ENCODE measurements at regions not wholly inside any gene's neighbourhood (a gene's known extent, or its start where the extent isn't known, plus 50 kb on each side); places are given as distances from the start of the nearest gene placed in this dataset.
"Not testable (repeated sequence)": the region's sequence is repeated elsewhere in the genome, so short reads cannot be mapped to it uniquely, and the experiment has no call there.

DNA sequence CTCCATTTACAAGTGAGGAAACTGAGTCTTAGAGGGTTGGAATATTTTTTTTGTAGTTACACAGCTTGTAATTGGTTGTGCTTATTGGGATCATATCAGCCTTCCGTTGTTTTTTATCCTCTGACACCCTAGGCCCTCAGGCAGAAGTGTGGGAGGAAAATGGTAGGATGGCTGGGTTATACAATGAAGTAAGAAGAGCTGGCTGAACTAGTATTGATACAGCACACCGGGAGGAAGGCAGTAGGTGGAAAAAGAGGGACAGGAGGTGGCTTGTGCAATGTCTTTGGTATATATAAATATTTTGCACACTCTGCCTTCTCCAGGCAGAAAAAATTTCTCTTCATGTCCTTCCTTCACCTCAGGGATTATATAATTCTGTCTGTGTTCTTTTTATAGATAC is 214.3 kb upstream of the SGO1 start:
- H3K9ac ChIP-seq (ENCODE audit: low read length), result no peak overlapping the region
- no peak overlapping the region for H3K27ac ChIP-seq (ENCODE audit: low read length)
- H3K36me3 ChIP-seq (ENCODE audit: control insufficient read depth, low read depth, low read length), result no peaks in the 10 kb centered on the region
- H3K4me3 ChIP-seq (ENCODE audit: low read length), result no peak overlapping the region
- H3K9me3 ChIP-seq (ENCODE audit: control insufficient read depth, low read depth, low read length), result no peaks in the 10 kb centered on the region
- H3K4me1 ChIP-seq (ENCODE audit: control insufficient read depth, low read depth, low read length), result no peaks in the 10 kb centered on the region
- H3K27me3 ChIP-seq (ENCODE audit: control insufficient read depth, insufficient read depth, low read length), result no peaks in the 10 kb centered on the region

DNA sequence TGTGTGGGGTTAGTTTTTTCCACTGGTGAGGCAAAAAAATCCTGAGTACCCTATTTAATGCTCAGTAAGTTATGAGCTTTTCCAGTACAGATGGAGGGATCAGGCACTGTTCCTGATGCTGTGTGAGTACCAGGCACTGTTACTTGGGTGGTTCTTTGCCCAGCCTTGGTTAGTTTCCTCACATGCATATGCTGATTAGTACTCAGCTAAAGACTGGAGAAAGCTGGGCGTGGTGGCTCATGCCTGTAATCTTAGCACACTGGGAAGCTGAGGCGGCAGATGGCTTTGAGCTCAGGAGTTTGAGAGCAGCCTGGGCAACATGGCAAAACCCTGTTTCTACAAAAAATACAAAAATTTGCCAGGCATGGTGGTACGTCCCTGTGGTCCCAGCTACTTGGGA is 210.3 kb upstream of the SGO1 start:
- no peaks in the 10 kb centered on the region for H3K9me3 ChIP-seq (ENCODE audit: control insufficient read depth, low read depth, low read length)
- no peak overlapping the region for H3K27ac ChIP-seq (ENCODE audit: low read length)
- H3K9ac ChIP-seq (ENCODE audit: low read length), result no peak overlapping the region
- no peaks in the 10 kb centered on the region for H3K36me3 ChIP-seq (ENCODE audit: control insufficient read depth, low read depth, low read length)
- no peak overlapping the region for H3K4me3 ChIP-seq (ENCODE audit: low read length)
- no peaks in the 10 kb centered on the region for H3K4me1 ChIP-seq (ENCODE audit: control insufficient read depth, low read depth, low read length)
- H3K27me3 ChIP-seq (ENCODE audit: control insufficient read depth, insufficient read depth, low read length), result no peaks in the 10 kb centered on the region

GRCh38 chr3:20395692-20396091 is 209.7 kb upstream of the SGO1 start:
- Histone ChIP-seq H3K9me3 (ENCODE audit: control insufficient read depth, low read depth, low read length) (no peaks in the 10 kb centered on the region), H3K9ac (ENCODE audit: low read length) (no peak overlapping the region), H3K36me3 (ENCODE audit: control insufficient read depth, low read depth, low read length) (no peaks in the 10 kb centered on the region), H3K27me3 (ENCODE audit: control insufficient read depth, insufficient read depth, low read length) (no peaks in the 10 kb centered on the region), H3K27ac (ENCODE audit: low read length) (no peak overlapping the region), H3K4me1 (ENCODE audit: control insufficient read depth, low read depth, low read length) (no peaks in the 10 kb centered on the region), H3K4me3 (ENCODE audit: low read length) (no peak overlapping the region)

DNA sequence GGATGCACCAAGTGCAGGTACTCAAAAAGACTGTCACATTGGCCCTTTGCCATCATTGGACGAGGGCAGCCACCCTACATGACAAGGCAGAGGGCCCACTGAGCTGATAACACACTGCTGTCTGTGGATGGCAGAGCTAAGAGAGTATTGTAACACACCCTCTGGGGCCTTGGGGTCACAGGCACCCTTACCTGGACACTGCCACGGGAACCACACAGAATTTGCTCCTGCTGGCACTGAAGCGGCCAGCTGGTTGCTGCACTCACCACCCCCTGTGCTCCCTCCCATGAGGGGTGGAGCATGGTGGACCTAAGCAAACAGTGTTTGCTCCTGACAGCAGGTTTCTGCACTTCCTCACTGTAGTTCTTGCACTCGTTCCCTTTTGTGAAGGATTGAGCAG is 208.2 kb upstream of the SGO1 start:
- Histone ChIP-seq H3K4me1 (ENCODE audit: control insufficient read depth, low read depth, low read length) (no peaks in the 10 kb centered on the region), H3K4me3 (ENCODE audit: low read length) (no peak overlapping the region), H3K27me3 (ENCODE audit: control insufficient read depth, insufficient read depth, low read length) (no peaks in the 10 kb centered on the region), H3K36me3 (ENCODE audit: control insufficient read depth, low read depth, low read length) (no peaks in the 10 kb centered on the region), H3K9me3 (ENCODE audit: control insufficient read depth, low read depth, low read length) (no peaks in the 10 kb centered on the region), H3K27ac (ENCODE audit: low read length) (no peak overlapping the region), H3K9ac (ENCODE audit: low read length) (no peak overlapping the region)

DNA sequence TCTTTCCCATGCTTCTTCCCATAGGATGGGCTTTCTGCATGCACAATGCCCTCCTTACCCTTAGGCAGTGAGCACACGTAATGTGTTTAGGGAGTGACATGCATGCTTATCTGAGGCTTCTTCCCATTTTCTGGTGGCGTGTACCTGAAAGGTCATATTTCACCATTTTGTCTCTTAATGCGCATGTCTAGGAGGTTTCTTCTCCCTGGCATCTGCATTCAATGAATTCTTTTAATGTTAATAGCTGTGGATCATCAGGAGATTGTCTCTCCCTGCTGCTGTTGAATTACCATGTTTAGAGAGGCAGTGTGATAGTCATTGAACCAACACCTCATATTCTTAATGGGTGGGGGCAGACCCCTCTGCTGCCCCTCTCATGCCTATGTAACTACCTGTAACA is 205.6 kb upstream of the SGO1 start:
- Histone ChIP-seq H3K27ac (ENCODE audit: low read length) (no peak overlapping the region), H3K9ac (ENCODE audit: low read length) (no peak overlapping the region), H3K27me3 (ENCODE audit: control insufficient read depth, insufficient read depth, low read length) (no peaks in the 10 kb centered on the region), H3K4me1 (ENCODE audit: control insufficient read depth, low read depth, low read length) (no peaks in the 10 kb centered on the region), H3K9me3 (ENCODE audit: control insufficient read depth, low read depth, low read length) (no peaks in the 10 kb centered on the region), H3K36me3 (ENCODE audit: control insufficient read depth, low read depth, low read length) (no peaks in the 10 kb centered on the region), H3K4me3 (ENCODE audit: low read length) (no peak overlapping the region)

- H3K27me3 ChIP-seq (ENCODE audit: control insufficient read depth, insufficient read depth, low read length), result no peaks in the 10 kb centered on the region
- no peaks in the 10 kb centered on the region for H3K36me3 ChIP-seq (ENCODE audit: control insufficient read depth, low read depth, low read length)
- no peak overlapping the region for H3K4me3 ChIP-seq (ENCODE audit: low read length)
- no peaks in the 10 kb centered on the region for H3K4me1 ChIP-seq (ENCODE audit: control insufficient read depth, low read depth, low read length)
- H3K9me3 ChIP-seq (ENCODE audit: control insufficient read depth, low read depth, low read length), result no peaks in the 10 kb centered on the region
- H3K9ac ChIP-seq (ENCODE audit: low read length), result no peak overlapping the region
- H3K27ac ChIP-seq (ENCODE audit: low read length), result no peak overlapping the region
These were observed 203.0 kb upstream of the SGO1 start for GRCh38 chr3:20388971-20389370.

- Histone ChIP-seq H3K9me3 (ENCODE audit: control insufficient read depth, low read depth, low read length) (no peaks in the 10 kb centered on the region), H3K4me1 (ENCODE audit: control insufficient read depth, low read depth, low read length) (peaks cover 9% of the 10 kb centered on the region), H3K27me3 (ENCODE audit: control insufficient read depth, insufficient read depth, low read length) (no peaks in the 10 kb centered on the region)
These were observed 194.3 kb upstream of the SGO1 start for GRCh38 chr3:20380295-20380694.

GRCh38 chr3:20378315-20378714 is 192.3 kb upstream of the SGO1 start:
- no peaks in the 10 kb centered on the region for H3K9me3 ChIP-seq (ENCODE audit: control insufficient read depth, low read depth, low read length)
- H3K27me3 ChIP-seq (ENCODE audit: control insufficient read depth, insufficient read depth, low read length), result no peaks in the 10 kb centered on the region
- H3K36me3 ChIP-seq (ENCODE audit: control insufficient read depth, low read depth, low read length), result no peaks in the 10 kb centered on the region
- no peak overlapping the region for H3K4me3 ChIP-seq (ENCODE audit: low read length)
- no peak overlapping the region for H3K9ac ChIP-seq (ENCODE audit: low read length)
- H3K4me1 ChIP-seq (ENCODE audit: control insufficient read depth, low read depth, low read length), result peaks cover 9% of the 10 kb centered on the region
- no peak overlapping the region for H3K27ac ChIP-seq (ENCODE audit: low read length)

More at GRCh38 chr3:20380295-20380694, 194.3 kb upstream of the SGO1 start:
- no peak overlapping the region for H3K9ac ChIP-seq (ENCODE audit: low read length)
- no peak overlapping the region for H3K4me3 ChIP-seq (ENCODE audit: low read length)
- H3K36me3 ChIP-seq (ENCODE audit: control insufficient read depth, low read depth, low read length), result no peaks in the 10 kb centered on the region
- H3K27ac ChIP-seq (ENCODE audit: low read length), result no peak overlapping the region

GRCh38 chr3:20376665-20377217 is 190.7 kb upstream of the SGO1 start:
- Histone ChIP-seq H3K36me3 (ENCODE audit: control insufficient read depth, low read depth, low read length) (no peaks in the 10 kb centered on the region), H3K27me3 (ENCODE audit: control insufficient read depth, insufficient read depth, low read length) (no peaks in the 10 kb centered on the region), H3K9me3 (ENCODE audit: control insufficient read depth, low read depth, low read length) (no peaks in the 10 kb centered on the region), H3K4me3 (ENCODE audit: low read length) (no peak overlapping the region), H3K27ac (ENCODE audit: low read length) (no peak overlapping the region), H3K9ac (ENCODE audit: low read length) (no peak overlapping the region), H3K4me1 (ENCODE audit: control insufficient read depth, low read depth, low read length) (peaks cover 9% of the 10 kb centered on the region)

- Histone ChIP-seq H3K27me3 (ENCODE audit: control insufficient read depth, insufficient read depth, low read length) (no peaks in the 10 kb centered on the region), H3K36me3 (ENCODE audit: control insufficient read depth, low read depth, low read length) (no peaks in the 10 kb centered on the region), H3K4me1 (ENCODE audit: control insufficient read depth, low read depth, low read length) (peaks cover 9% of the 10 kb centered on the region), H3K4me3 (ENCODE audit: low read length) (no peak overlapping the region), H3K9ac (ENCODE audit: low read length) (no peak overlapping the region), H3K27ac (ENCODE audit: low read length) (no peak overlapping the region), H3K9me3 (ENCODE audit: control insufficient read depth, low read depth, low read length) (no peaks in the 10 kb centered on the region)
These were observed 189.3 kb upstream of the SGO1 start for GRCh38 chr3:20375302-20375701.

DNA sequence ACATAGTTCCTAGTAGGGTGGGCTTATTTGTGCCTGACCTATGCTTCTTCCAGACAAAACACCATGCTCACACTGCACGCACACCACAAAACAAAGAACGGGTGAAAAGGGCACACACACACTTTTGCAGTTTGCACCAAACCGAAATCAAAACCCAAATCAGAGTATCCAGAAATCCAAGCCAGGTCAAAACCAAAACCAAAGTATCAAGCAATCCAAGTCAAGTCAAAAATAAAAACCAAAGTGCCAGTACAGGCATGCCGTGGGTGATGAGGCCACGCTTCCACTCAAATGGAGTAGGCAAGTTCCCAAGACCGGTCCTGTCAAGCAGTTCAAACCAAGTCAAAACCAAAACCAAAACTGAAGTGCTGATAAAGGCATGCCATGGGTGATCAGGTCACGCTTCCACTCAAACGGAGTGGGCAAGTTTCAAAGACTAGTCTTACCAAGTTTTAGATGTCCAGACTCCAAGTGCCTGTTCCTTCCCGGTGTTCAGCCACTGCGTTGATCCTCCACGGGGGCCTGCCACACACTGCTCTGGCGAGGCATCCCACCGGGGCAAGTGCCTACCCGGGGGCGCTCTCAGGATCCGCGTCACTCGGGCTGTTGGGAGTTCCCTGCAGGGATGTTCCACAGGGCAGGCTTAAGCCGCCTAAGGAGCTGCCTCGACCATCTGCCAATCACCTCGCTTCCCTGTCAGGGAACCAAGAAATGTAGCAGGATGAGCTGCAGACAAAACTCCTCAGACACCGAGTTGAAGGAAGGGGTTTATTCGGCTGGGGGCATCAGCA is 184.5 kb upstream of the SGO1 start:
- not testable (repeated sequence) for H3K27me3 ChIP-seq (ENCODE audit: control insufficient read depth, insufficient read depth, low read length); H3K4me1 ChIP-seq (ENCODE audit: control insufficient read depth, low read depth, low read length); H3K36me3 ChIP-seq (ENCODE audit: control insufficient read depth, low read depth, low read length); H3K4me3 ChIP-seq (ENCODE audit: low read length); H3K27ac ChIP-seq (ENCODE audit: low read length); H3K9ac ChIP-seq (ENCODE audit: low read length); H3K9me3 ChIP-seq (ENCODE audit: control insufficient read depth, low read depth, low read length)

DNA sequence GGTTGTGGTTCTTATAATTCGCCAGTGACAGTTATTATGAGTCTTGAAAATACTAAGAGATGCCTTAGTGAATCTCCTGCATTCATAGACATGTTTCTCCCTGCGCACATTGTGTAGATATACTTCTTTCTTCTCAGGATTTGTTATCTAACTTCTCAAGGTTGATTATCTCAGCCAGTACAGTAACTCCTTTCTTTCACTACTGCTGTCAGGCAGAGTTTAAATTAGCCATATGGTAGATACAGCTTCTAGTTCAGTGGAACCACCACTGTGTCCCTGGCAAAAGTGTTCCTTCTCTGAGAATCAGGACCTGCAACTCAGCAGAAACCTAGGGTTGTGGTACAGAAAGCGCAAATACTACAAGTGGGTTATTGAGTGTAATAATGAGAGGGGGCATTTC is 175.0 kb upstream of the SGO1 start:
- no peak overlapping the region for H3K9ac ChIP-seq (ENCODE audit: low read length)
- H3K27ac ChIP-seq (ENCODE audit: low read length), result no peak overlapping the region
- no peak overlapping the region for H3K4me3 ChIP-seq (ENCODE audit: low read length)

More for the DNA sequence above, 175.0 kb upstream of the SGO1 start:
- Histone ChIP-seq H3K36me3 (ENCODE audit: control insufficient read depth, low read depth, low read length) (no peaks in the 10 kb centered on the region), H3K27me3 (ENCODE audit: control insufficient read depth, insufficient read depth, low read length) (no peaks in the 10 kb centered on the region), H3K9me3 (ENCODE audit: control insufficient read depth, low read depth, low read length) (peaks cover 2% of the 10 kb centered on the region), H3K4me1 (ENCODE audit: control insufficient read depth, low read depth, low read length) (no peaks in the 10 kb centered on the region)

Data from iPS-18a (cell line).